Chondrocyte (in vitro differentiated cells): ENCODE measurements at regions not wholly inside any gene's neighbourhood (a gene's known extent, or its start where the extent isn't known, plus 50 kb on each side); places are given as distances from the start of the nearest gene placed in this dataset.

ENCODE experiments used
- DNase-seq: peaks from one replicate; pipeline ENCODE4 v3.0.0; 2021; ENCODE audit warnings: mixed read lengths, low spot score
- H3K27ac Mint-ChIP-seq: one replicate; pipeline ENCODE4 v1.8.0; 2021; ENCODE audit warnings: mild to moderate bottlenecking, moderate library complexity, mixed read lengths; ENCODE audit not compliant: unreplicated experiment
- H3K27me3 Mint-ChIP-seq: 2 replicates; pipeline ENCODE4 v1.8.0; 2021; ENCODE audit warnings: low read depth, mixed read lengths
- H3K36me3 Mint-ChIP-seq: 2 replicates; pipeline ENCODE4 v1.8.0; 2021; ENCODE audit warnings: low read depth, mixed read lengths
- H3K4me1 Mint-ChIP-seq: 2 replicates; pipeline ENCODE4 v1.8.0; 2021; ENCODE audit warnings: low read depth, mild to moderate bottlenecking, mixed read lengths
- H3K4me3 Mint-ChIP-seq: one replicate; pipeline ENCODE4 v1.8.0; 2021; ENCODE audit warnings: mild to moderate bottlenecking, moderate library complexity, mixed read lengths; ENCODE audit not compliant: unreplicated experiment
- H3K9me3 Mint-ChIP-seq: 2 replicates; pipeline ENCODE4 v1.8.0; 2021; ENCODE audit warnings: low read depth, mixed read lengths
- TF ChIP-seq, protein P1 (sequence below): fragments of 200-600 bp; sonication (generic); IDR thresholded peaks from 2 replicates; pipeline ENCODE4 v1.5.0; 2021; ENCODE audit warnings: antibody characterized with exemption, mild to moderate bottlenecking, moderate library complexity

DNA sequence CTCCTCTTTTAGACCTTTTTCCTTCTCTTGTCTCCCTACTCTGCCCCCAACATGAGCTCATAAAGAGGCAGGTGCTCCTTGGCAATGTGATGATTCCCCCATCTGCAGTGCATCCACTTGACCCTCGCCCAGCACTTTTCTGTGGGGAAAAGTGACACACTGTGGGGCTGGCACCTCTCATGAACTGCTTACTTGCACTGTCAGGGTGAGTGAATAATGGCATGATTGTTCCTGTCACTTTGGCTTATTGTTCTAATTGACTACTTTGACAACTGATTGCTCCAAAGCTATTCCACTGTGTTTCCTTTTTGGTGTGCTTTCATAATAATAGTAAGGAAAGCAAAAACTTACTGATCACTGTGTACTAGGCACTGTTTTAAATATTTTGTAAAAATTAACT lies 253.3 kb upstream of the SUCLG2 start:
- Mint-ChIP-seq H3K4me1 (no peaks in the 10 kb centered on the region), H3K36me3 (no peaks in the 10 kb centered on the region), H3K27ac (no peak overlapping the region), H3K9me3 (no peaks in the 10 kb centered on the region), H3K4me3 (no peak overlapping the region), H3K27me3 (peaks cover 4% of the 10 kb centered on the region)
- TF ChIP-seq, protein P1, sequence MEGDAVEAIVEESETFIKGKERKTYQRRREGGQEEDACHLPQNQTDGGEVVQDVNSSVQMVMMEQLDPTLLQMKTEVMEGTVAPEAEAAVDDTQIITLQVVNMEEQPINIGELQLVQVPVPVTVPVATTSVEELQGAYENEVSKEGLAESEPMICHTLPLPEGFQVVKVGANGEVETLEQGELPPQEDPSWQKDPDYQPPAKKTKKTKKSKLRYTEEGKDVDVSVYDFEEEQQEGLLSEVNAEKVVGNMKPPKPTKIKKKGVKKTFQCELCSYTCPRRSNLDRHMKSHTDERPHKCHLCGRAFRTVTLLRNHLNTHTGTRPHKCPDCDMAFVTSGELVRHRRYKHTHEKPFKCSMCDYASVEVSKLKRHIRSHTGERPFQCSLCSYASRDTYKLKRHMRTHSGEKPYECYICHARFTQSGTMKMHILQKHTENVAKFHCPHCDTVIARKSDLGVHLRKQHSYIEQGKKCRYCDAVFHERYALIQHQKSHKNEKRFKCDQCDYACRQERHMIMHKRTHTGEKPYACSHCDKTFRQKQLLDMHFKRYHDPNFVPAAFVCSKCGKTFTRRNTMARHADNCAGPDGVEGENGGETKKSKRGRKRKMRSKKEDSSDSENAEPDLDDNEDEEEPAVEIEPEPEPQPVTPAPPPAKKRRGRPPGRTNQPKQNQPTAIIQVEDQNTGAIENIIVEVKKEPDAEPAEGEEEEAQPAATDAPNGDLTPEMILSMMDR: no peak
- no peak for DNase-seq

DNA sequence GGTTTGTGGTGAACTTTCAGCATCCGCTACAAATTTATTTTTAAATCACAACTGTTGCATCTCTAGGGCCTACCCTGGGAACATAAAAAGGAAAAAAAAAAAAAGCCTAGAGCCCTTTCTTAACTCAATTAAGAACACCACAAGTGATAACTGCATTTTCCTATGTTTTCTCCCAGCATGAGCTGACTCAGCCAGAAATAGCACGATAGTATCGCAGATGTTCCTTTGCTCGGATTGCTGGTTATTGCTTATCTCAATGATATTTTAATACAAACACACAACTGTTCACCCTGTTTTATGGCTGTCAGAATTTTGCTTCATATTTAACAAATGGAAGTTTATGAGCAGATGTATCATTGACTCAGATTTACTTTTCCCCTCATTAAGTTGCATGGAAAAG lies 251.8 kb upstream of the SUCLG2 start:
- no peaks in the 10 kb centered on the region for H3K36me3 Mint-ChIP-seq
- H3K27ac Mint-ChIP-seq: no peak overlapping the region
- H3K4me1 Mint-ChIP-seq: no peaks in the 10 kb centered on the region
- H3K4me3 Mint-ChIP-seq: no peak overlapping the region
- TF ChIP-seq, protein P1: no peak
- peaks cover 4% of the 10 kb centered on the region for H3K27me3 Mint-ChIP-seq
- H3K9me3 Mint-ChIP-seq: no peaks in the 10 kb centered on the region
- no peak for DNase-seq

DNA sequence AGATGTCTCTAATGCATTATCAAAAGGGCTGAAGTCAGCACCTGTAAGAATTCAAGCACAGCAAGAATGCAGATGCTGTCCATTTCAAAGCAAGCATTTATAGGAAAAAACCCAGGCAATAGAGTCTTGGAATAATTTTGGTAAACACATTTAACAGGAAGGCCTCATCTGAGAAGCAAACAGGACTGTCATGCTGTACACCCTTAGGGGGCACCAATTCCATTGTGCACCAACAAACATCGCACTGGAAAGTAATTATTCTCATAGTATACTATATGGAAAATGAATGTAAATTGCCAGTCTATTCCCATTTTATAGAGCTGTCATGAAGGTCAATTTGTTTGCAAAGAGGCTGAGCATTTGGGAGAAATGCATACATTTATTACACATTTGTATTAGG lies 247.3 kb upstream of the SUCLG2 start:
- Mint-ChIP-seq H3K4me1 (no peaks in the 10 kb centered on the region), H3K27me3 (peaks cover 1% of the 10 kb centered on the region), H3K36me3 (no peaks in the 10 kb centered on the region), H3K9me3 (no peaks in the 10 kb centered on the region), H3K4me3 (no peak overlapping the region), H3K27ac (no peak overlapping the region)
- DNase-seq: no peak
- TF ChIP-seq, protein P1: no peak

DNA sequence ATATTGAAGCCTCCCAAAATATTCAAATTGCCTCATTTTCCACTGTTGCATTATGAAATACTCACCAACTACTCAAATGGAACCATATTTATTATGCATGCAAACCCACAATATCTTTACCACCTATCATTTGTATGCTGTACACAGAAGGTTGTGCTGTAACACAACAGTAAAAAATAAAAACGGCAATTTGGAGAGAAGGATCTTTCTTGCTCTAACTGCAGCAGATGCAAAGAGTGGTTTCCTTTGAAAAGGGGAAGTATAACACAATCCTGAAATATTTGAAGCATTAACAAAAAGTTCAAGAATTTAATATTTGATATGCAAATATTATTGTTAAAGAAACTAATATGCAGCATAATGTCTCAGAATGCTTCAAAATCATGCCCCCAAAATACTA lies 244.5 kb upstream of the SUCLG2 start:
- Mint-ChIP-seq H3K4me3 (no peak overlapping the region), H3K27me3 (peaks cover 4% of the 10 kb centered on the region), H3K36me3 (no peaks in the 10 kb centered on the region), H3K4me1 (no peaks in the 10 kb centered on the region), H3K27ac (no peak overlapping the region), H3K9me3 (no peaks in the 10 kb centered on the region)
- no peak for DNase-seq
- TF ChIP-seq, protein P1: no peak

DNA sequence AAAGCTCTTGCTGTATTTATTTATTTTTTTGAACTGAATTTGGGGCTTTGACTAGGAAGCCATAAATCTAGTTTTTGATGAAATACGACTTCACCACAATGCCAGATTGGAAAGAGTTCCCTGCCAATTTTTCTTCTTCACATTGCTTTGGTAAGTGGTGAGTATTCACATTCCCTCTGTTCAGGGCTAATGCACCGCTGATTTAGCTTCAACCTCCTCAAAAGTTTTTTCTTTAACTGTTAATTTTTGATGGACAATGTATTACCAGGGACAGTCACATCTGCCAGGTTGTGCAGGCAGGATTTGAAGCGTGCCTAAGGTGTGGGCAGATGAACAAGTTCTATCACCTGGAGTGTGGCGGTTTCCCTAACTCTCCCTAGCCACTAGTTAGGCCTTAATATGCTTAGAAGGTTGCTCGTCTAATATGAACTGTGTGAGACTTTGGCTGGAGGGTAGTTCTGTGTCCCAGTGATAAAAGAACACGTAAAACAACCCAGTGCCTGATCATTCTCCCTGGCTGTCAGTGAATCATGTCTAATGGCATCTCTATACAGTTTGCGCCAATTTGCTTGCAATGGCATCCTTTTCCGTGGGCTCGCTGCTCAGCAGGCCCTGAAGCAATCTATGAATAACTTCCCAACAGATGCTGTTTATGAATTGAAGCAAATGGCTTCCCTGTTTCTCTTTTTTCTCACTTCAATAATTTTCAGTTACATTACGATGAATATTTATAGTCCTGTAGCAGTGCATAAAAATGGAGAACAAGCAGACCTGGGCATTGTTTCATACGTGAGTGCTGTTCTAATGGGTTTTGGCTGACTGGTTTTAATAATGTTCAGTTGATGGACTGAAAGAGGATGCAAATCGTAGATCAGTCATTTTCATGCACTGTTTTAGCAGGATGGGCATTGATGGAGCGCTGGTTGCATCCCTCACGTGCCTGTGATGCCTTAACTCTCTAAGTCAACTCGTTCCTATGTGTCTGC lies 243.2 kb upstream of the SUCLG2 start:
- Mint-ChIP-seq H3K27ac (no peak overlapping the region), H3K4me1 (no peaks in the 10 kb centered on the region), H3K36me3 (no peaks in the 10 kb centered on the region), H3K4me3 (no peak overlapping the region), H3K27me3 (peaks cover 4% of the 10 kb centered on the region), H3K9me3 (no peaks in the 10 kb centered on the region)
- no peak for DNase-seq
- TF ChIP-seq, protein P1: no peak
